Stimulated activated memory B cell treated with anti-CD40 and anti-IgM and Interleukin-4, amounts not matched to agents 10 μg/mL and 1 μg/mL and 100 μg/mL, for 72 hours (primary cell): ENCODE measurements at regions not wholly inside any gene's neighbourhood (a gene's known extent, or its start where the extent isn't known, plus 50 kb on each side); places are given as distances from the start of the nearest gene placed in this dataset.
"Not testable (repeated sequence)": the region's sequence is repeated elsewhere in the genome, so short reads cannot be mapped to it uniquely, and the experiment has no call there.

Source experiments
- ATAC-seq: fragments of 150-1000 bp; cut with Tn5 transposase; 2 replicates; pipeline ENCODE4 v1.10.0; 2021
- H3K27ac Mint-ChIP-seq: one replicate; pipeline ENCODE4 v1.8.0; 2022; ENCODE audit warnings: mild to moderate bottlenecking, mixed read lengths
- H3K27me3 Mint-ChIP-seq: one replicate; pipeline ENCODE4 v1.8.0; 2022; ENCODE audit warnings: mixed read lengths
- H3K36me3 Mint-ChIP-seq: one replicate; pipeline ENCODE4 v1.8.0; 2022; ENCODE audit warnings: mixed read lengths
- H3K4me1 Mint-ChIP-seq: one replicate; pipeline ENCODE4 v1.8.0; 2022; ENCODE audit warnings: mixed read lengths
- H3K4me3 Mint-ChIP-seq: one replicate; pipeline ENCODE4 v1.8.0; 2022; ENCODE audit warnings: mild to moderate bottlenecking, moderate library complexity, mixed read lengths
- H3K9me3 Mint-ChIP-seq: one replicate; pipeline ENCODE4 v1.8.0; 2022; ENCODE audit warnings: mixed read lengths

DNA sequence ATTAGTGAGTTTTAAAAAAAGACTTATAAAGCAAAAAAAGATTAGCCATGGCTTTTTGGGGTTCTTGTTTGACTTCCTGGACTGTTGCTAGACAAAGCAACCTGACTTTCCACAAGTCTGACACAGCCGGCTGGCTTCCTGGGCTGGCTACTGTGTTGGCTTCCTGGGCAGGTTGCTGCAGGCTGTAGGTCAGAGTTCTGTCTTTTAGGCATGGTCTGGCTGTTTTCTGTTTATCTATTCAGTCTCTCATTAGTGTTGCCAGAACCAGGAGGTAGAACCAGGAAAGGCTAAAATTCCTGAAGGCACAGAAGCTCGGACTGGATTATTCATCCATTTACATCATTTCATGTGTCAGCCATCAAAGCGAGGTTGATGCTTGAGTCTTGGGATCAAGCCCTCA is 88.6 kb upstream of the SLC35F3 start:
- Mint-ChIP-seq H3K4me1 (no peaks in the 10 kb centered on the region), H3K27me3 (no peaks in the 10 kb centered on the region), H3K27ac (no peak overlapping the region), H3K4me3 (no peak overlapping the region), H3K36me3 (no peaks in the 10 kb centered on the region), H3K9me3 (peaks cover 3% of the 10 kb centered on the region)
- no peak for ATAC-seq

DNA sequence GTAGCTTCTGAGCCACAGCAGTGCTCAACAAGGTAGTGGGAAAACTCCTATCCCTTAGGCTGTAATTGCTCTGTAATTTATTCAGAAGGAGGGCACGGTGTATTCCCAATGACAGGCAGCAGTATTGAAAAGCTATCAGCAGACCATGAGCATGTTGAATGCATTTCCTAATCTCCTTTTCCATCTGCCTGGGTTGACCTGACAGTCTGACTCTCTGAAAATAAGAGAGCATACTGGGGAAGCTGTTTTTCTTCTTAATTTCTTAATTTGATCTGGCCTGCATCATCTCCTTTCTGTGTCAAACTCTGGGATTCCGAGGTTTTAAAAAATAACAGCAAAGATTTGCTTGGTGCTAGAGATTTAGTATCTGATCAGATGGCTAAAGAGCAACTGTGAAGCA is 88.1 kb upstream of the SLC35F3 start:
- H3K4me1 Mint-ChIP-seq = no peaks in the 10 kb centered on the region
- no peak overlapping the region for H3K4me3 Mint-ChIP-seq
- H3K27ac Mint-ChIP-seq = no peak overlapping the region
- peaks cover 3% of the 10 kb centered on the region for H3K9me3 Mint-ChIP-seq
- no peaks in the 10 kb centered on the region for H3K27me3 Mint-ChIP-seq
- ATAC-seq = no peak
- H3K36me3 Mint-ChIP-seq = no peaks in the 10 kb centered on the region

DNA sequence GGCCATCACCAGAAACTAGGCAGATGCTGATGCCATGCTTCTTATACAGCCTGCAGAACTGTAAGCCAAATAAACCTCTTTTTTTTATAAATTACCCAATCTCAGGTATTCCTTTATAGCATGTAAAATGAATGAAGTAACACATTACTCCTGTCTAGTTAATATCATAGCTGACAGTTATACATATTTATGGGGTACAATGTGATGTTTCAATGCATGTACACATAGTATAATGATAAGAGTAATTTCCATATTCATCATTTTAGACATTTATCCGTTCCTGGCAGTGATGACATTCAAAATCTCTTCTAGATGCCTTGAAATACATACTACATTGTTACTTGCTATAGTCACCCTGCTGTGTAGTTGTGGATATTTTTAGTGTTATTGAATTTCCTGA is 85.4 kb upstream of the SLC35F3 start:
- H3K27ac Mint-ChIP-seq = no peak overlapping the region
- H3K9me3 Mint-ChIP-seq = peaks cover 6% of the 10 kb centered on the region
- ATAC-seq = no peak
- H3K27me3 Mint-ChIP-seq = no peaks in the 10 kb centered on the region
- H3K4me3 Mint-ChIP-seq = no peak overlapping the region
- H3K36me3 Mint-ChIP-seq = no peaks in the 10 kb centered on the region
- no peaks in the 10 kb centered on the region for H3K4me1 Mint-ChIP-seq

DNA sequence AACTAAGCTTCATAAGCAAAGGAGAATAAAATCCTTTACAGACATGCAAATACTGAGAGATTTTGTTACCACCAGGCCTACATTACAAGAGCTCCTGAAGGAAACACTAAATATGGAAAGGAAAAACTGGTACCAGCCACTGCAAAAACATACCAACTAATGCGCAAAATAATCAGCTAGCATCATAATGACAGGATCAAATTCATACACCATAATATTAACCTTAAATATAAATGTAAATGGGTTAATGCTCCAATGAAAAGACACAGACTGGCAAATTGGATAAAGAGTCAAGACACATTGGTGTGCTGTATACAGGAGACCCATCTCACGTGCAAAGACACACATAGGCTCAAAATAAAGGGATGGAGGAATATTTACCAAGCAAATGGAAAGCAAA is 80.3 kb upstream of the SLC35F3 start:
- H3K4me1 Mint-ChIP-seq, H3K4me3 Mint-ChIP-seq, H3K27ac Mint-ChIP-seq, H3K27me3 Mint-ChIP-seq, ATAC-seq, H3K36me3 Mint-ChIP-seq: not testable (repeated sequence)
- peaks cover 14% of the 10 kb centered on the region for H3K9me3 Mint-ChIP-seq

DNA sequence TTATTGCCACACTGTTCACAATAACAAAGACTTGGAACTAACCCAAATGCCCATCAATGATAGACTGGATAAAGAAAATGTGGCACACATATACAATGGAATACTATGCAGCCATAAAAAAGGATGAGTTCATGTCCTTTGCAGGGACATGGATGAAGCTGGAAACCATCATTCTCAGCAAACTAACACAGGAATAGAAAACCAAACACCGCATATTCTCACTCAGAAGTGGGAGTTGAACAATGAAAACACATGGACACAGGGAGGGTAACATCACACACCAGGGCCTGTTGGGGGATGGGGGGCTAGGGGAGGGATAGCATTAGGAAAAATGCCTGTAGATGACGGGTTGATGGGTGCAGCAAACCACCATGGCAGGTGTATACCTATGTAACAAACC is 76.5 kb upstream of the SLC35F3 start:
- peaks cover 28% of the 10 kb centered on the region for H3K9me3 Mint-ChIP-seq
- H3K4me3 Mint-ChIP-seq, H3K27me3 Mint-ChIP-seq: not testable (repeated sequence)

DNA sequence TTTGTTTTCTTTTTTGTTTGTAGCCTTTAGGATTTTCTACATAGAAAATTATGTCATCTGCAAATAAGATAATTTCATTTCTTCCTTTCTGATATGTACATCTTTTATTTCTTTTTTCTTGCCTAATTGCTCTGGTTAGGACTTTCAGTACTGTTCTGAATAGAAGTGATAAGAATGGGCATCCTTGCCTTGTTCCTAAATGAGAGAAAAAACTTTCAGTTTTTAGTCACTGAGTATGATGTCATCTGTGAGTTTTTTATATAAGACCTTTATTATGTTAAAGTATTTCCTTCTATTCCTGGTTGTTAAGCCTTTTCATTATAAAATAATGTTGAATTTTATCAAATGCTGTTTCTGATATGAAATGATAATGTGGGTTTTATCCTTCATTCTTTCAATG is 76.0 kb upstream of the SLC35F3 start:
- H3K36me3 Mint-ChIP-seq = no peaks in the 10 kb centered on the region
- H3K4me1 Mint-ChIP-seq = no peaks in the 10 kb centered on the region
- ATAC-seq = no peak
- H3K9me3 Mint-ChIP-seq = peaks cover 27% of the 10 kb centered on the region
- H3K27me3 Mint-ChIP-seq = no peaks in the 10 kb centered on the region
- H3K4me3 Mint-ChIP-seq = no peak overlapping the region
- no peak overlapping the region for H3K27ac Mint-ChIP-seq

More for the DNA sequence above, 76.5 kb upstream of the SLC35F3 start:
- not testable (repeated sequence) for H3K4me1 Mint-ChIP-seq, H3K27ac Mint-ChIP-seq, ATAC-seq, H3K36me3 Mint-ChIP-seq

DNA sequence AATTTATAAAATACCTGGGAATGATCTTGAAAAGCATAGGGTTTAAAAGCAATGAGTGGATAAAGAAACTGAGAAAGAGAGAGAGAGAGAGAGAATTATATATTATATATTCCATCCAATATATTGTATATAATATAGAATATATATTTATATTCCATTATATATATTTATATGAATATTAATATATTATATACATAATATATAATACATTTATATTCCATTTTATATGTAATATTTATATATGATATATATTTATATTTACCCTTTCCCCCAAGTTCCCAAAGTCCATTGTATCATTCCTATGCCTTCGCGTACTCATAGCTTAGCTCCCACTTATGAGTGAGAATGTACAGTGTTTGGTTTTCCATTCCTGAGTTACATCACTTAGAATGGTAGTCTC is 69.9 kb upstream of the SLC35F3 start:
- Mint-ChIP-seq H3K4me1 (no peaks in the 10 kb centered on the region), H3K9me3 (peaks cover 18% of the 10 kb centered on the region), H3K36me3 (no peaks in the 10 kb centered on the region), H3K4me3 (no peak overlapping the region), H3K27me3 (no peaks in the 10 kb centered on the region), H3K27ac (no peak overlapping the region)
- no peak for ATAC-seq

DNA sequence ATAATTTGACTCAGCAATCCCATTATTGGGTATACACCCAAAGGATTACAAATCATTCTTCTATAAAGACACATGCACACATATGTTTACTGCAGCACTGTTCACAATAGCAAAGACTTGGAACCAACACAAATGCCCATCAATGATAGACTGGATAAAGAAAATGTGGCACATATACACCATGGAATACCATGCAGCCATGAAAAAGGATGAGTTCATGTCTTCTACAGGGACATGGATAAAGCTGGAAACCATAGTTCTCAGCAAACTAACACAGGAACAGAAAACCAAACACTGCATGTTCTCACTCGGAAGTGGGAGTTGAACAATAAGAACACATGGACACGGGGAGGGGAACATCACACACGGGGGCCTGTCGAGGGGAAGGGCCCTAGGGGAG is 66.3 kb upstream of the SLC35F3 start:
- H3K36me3 Mint-ChIP-seq, H3K27me3 Mint-ChIP-seq, H3K4me3 Mint-ChIP-seq, H3K9me3 Mint-ChIP-seq, ATAC-seq, H3K4me1 Mint-ChIP-seq, H3K27ac Mint-ChIP-seq: not testable (repeated sequence)

DNA sequence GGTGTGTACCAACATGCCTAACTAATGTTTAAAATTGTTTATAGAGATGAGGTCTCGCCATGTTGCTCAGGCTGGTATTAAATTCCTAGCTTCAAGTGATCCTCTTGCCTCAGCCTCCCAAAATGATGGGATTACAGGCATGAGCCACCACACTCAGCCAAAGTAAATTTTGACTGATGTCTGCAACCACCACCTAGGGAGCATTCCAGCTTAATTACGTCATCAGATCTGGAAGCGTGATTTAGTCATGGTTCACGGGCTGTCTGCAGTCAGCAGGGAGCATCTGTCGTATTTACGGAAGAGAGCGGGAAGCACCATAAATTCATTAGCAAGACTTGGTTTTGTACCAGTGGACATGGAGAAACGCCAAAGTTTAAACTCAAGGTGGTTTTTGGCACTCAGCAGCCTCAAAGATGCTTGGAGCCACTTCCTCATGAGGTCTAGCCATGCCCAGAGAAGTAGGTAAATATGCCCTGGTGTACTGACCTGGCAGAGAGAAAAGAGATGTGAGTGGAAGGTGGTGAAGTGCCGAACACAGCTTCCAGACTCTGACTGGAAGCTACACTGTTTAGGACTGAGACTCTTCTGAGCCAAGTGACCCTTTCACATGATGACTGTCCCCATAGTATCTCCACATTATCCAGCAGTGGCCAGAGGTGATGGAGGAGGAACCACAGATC is 60.8 kb upstream of the SLC35F3 start:
- Mint-ChIP-seq H3K4me1 (no peaks in the 10 kb centered on the region), H3K9me3 (peaks cover 10% of the 10 kb centered on the region), H3K27ac (no peak overlapping the region), H3K4me3 (no peak overlapping the region), H3K27me3 (no peaks in the 10 kb centered on the region), H3K36me3 (no peaks in the 10 kb centered on the region)
- no peak for ATAC-seq

DNA sequence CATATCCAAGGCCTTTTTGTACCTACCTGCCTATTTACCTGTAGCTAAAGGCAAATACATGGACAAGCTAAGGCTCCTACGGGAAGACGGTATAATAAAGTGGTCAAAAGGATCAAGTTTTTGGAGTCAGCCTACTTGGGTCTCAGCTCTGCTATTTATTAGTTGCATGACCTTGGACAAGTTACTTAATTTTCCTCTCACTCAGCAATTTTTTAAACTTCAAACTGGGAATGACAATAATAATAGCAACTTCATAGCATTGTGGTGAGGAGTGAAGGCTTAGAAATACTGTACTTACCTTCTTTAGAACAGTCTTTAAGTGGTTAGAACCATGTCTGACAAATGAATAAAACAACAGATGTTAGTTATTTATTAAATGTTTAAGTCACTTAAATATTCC is 60.2 kb upstream of the SLC35F3 start:
- Mint-ChIP-seq H3K9me3 (peaks cover 16% of the 10 kb centered on the region), H3K27ac (no peak overlapping the region), H3K4me3 (no peak overlapping the region), H3K36me3 (no peaks in the 10 kb centered on the region), H3K4me1 (no peaks in the 10 kb centered on the region), H3K27me3 (no peaks in the 10 kb centered on the region)
- no peak for ATAC-seq

DNA sequence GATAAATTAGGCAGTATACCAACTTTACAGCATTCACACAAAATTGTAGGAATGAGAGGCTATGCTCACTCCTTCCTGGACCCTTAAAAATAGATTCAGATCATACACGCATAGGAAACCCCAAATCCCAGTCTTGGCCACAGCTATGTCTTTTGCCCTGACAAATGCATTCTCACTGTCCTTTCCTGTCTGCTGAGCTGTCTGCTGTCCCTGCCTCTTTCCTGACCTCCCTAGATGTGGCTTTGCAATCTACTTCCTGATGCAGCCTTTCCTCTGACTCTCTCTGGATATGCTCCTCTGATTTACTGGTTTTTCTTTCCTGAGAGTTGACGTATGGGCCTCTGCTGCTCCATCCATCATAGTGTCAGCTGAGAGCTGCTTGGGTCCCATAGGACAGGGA is 59.8 kb upstream of the SLC35F3 start:
- no peak for ATAC-seq
- no peak overlapping the region for H3K27ac Mint-ChIP-seq
- no peaks in the 10 kb centered on the region for H3K27me3 Mint-ChIP-seq
- H3K36me3 Mint-ChIP-seq = no peaks in the 10 kb centered on the region
- H3K4me1 Mint-ChIP-seq = no peaks in the 10 kb centered on the region
- H3K4me3 Mint-ChIP-seq = no peak overlapping the region
- H3K9me3 Mint-ChIP-seq = peaks cover 17% of the 10 kb centered on the region
